Prostate gland (tissue), 2 donors: ENCODE measurements at regions not wholly inside any gene's neighbourhood (a gene's known extent, or its start where the extent isn't known, plus 50 kb on each side); places are given as distances from the start of the nearest gene placed in this dataset.

ENCODE experiments used
- DNase-seq: peaks from one replicate; pipeline ENCODE4 v3.0.0-alpha.2; 2019; ENCODE audit warnings: low spot score
- H3K27ac ChIP-seq, 2 donors: fragments of 200-600 bp; sonication (generic); 2 replicates each; pipeline ENCODE4 v1.5.1; 2017 to 2019
- H3K27me3 ChIP-seq: fragments of 200-600 bp; sonication (generic); replicated peaks from 2 replicates; pipeline ENCODE4 v1.5.1; 2019; ENCODE audit not compliant: insufficient read depth
- H3K36me3 ChIP-seq, 2 donors: fragments of 200-600 bp; sonication (generic); 1 replicate in 1 of 2; 2 replicates in 1 of 2; pipeline versions ENCODE4 v1.5.1 to v1.8.1; 2017 to 2019
- H3K4me1 ChIP-seq: fragments of 200-600 bp; sonication (generic); replicated peaks from 2 replicates; pipeline ENCODE4 v1.5.1; 2019
- H3K4me3 ChIP-seq, 2 donors: fragments of 200-600 bp; sonication (generic); 2 replicates each; pipeline ENCODE4 v1.5.1; 2017 to 2019
- H3K9me3 ChIP-seq: fragments of 200-600 bp; sonication (generic); 2 replicates; pipeline ENCODE4 v1.5.1; 2017
- CTCF ChIP-seq, 4 experiments: fragments of 200-600 bp in 2 of 4; fragments of 450-650 bp in 2 of 4; sonication (generic) in 2 of 4; IDR thresholded peaks; 1 replicate in 3 of 4; 2 replicates in 1 of 4; pipeline ENCODE4 v1.5.1; 2016 to 2019; ENCODE audit warnings: antibody characterized with exemption in 4 of 4, mild to moderate bottlenecking in 2 of 4, moderate library complexity in 2 of 4
- POLR2A ChIP-seq: fragments of 450-650 bp; IDR thresholded peaks from one replicate; pipeline ENCODE4 v1.6.1; 2016; ENCODE audit warnings: antibody characterized with exemption, mild to moderate bottlenecking
- POLR2AphosphoS5 ChIP-seq: sonication (generic); formaldehyde crosslinking; IDR thresholded peaks from one replicate; pipeline ENCODE4 v1.6.1; 2017; ENCODE audit warnings: antibody characterized with exemption
- WGBS: methylation state at CpG from one replicate; pipeline ENCODE4 v1.1.5; 2018; 5-methylcytosine and 5-hydroxymethylcytosine counted together
- intact Hi-C: fragments of 100-400 bp; cut with DNase I; formaldehyde crosslinking; loops from one replicate; pipeline ENCODE4 v1.14.2; 2022

DNA sequence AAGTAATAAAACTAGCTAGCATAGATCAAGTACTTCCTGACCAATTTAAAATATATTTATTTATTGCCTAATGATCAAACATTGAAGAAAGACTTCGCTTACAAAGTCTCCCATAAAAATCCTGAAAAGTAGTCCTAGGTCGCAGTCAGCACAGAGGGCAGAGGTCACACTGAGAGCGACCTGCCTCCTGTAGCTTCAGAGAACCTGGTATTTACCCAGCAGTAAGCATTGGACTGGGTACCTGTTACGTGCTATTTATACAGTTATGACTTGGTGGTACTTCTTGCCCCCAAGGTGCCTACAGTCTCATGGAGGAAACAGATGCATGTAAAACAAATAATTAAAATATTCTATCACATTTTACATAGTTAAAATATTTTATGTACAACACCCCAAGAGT, 274.1 kb upstream of the G2E3 start:
- Histone ChIP-seq H3K36me3 (no peaks in the 10 kb centered on the region), H3K27ac (no peak overlapping the region), H3K4me3 (no peak overlapping the region), H3K27me3 (no peaks in the 10 kb centered on the region), H3K9me3 (no peaks in the 10 kb centered on the region), H3K4me1 (no peaks in the 10 kb centered on the region)
- TF ChIP-seq CTCF (IDR thresholded peaks at IDR 0.05): no peak
- no peak for TF ChIP-seq POLR2AphosphoS5
- TF ChIP-seq POLR2A: no peak
- DNase-seq: no peak
- intact Hi-C loops: no loop called here
- WGBS: 75% methylated on average over 4 of the region's 4 CpGs

GRCh38 chr14:30287579-30288445, 271.1 kb upstream of the G2E3 start:
- H3K4me3 ChIP-seq: no peak overlapping the region
- H3K27ac ChIP-seq: no peak overlapping the region
- H3K4me1 ChIP-seq: no peaks in the 10 kb centered on the region
- TF ChIP-seq POLR2A (no peak), CTCF (IDR thresholded peaks at IDR 0.05) (no peak), POLR2AphosphoS5 (no peak)
- 83% methylated on average over 7 of the region's 7 CpGs for whole genome bisulfite sequencing
- DNase-seq: no peak
- intact Hi-C loops: no loop called here
- no peaks in the 10 kb centered on the region for H3K9me3 ChIP-seq
- H3K36me3 ChIP-seq: no peaks in the 10 kb centered on the region
- H3K27me3 ChIP-seq: no peaks in the 10 kb centered on the region

- no peaks in the 10 kb centered on the region for H3K9me3 ChIP-seq
- TF ChIP-seq POLR2AphosphoS5 (no peak), POLR2A (no peak), CTCF (IDR thresholded peaks at IDR 0.05) (no peak)
These were observed 269.0 kb upstream of the G2E3 start for GRCh38 chr14:30290001-30290400.

GRCh38 chr14:30291216-30291615, 267.7 kb upstream of the G2E3 start:
- Histone ChIP-seq H3K4me3 (no peak overlapping the region), H3K27me3 (no peaks in the 10 kb centered on the region), H3K9me3 (no peaks in the 10 kb centered on the region), H3K36me3 (no peaks in the 10 kb centered on the region), H3K4me1 (no peaks in the 10 kb centered on the region), H3K27ac (no peak overlapping the region)
- intact Hi-C loops: no loop called here
- no peak for DNase-seq
- WGBS: 59% methylated on average over 2 of the region's 2 CpGs
- TF ChIP-seq POLR2A (no peak), CTCF (IDR thresholded peaks at IDR 0.05) (no peak), POLR2AphosphoS5 (no peak)

More at GRCh38 chr14:30290001-30290400, 269.0 kb upstream of the G2E3 start:
- no peaks in the 10 kb centered on the region for H3K36me3 ChIP-seq
- no peak overlapping the region for H3K4me3 ChIP-seq
- WGBS: 78% methylated on average over 3 of the region's 3 CpGs
- no peaks in the 10 kb centered on the region for H3K4me1 ChIP-seq
- H3K27me3 ChIP-seq: no peaks in the 10 kb centered on the region
- intact Hi-C loops: no loop called here
- DNase-seq: no peak
- H3K27ac ChIP-seq: no peak overlapping the region

DNA sequence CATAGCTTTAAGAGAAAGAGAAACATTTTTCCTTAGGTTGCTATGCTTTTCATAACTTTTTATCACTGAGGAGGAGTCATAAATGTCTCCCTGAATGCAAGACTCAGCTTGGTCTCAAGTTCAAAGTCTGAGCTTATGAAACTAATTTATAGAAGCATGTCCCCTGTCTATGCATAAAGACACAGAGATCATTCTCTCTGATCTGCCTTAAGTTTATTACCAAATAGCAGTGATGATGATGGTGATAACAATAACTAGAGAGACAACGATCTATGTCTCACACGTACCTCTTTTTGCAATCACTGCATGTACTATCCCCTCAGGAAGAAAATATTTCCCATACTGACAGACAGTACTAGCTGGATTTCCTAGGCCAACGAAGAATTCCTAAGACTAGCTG, 266.4 kb upstream of the G2E3 start:
- Histone ChIP-seq H3K9me3 (no peaks in the 10 kb centered on the region), H3K4me3 (no peak overlapping the region), H3K27me3 (no peaks in the 10 kb centered on the region), H3K4me1 (no peaks in the 10 kb centered on the region), H3K27ac (no peak overlapping the region), H3K36me3 (no peaks in the 10 kb centered on the region)
- intact Hi-C loops: no loop called here
- 19% methylated on average over 3 of the region's 3 CpGs for WGBS
- no peak for TF ChIP-seq POLR2A
- TF ChIP-seq CTCF (IDR thresholded peaks at IDR 0.05): no peak
- no peak for TF ChIP-seq POLR2AphosphoS5
- DNase-seq: no peak
